ENCODE measurements at regions not wholly inside any gene's neighbourhood (a gene's known extent, or its start where the extent isn't known, plus 50 kb on each side); places are given as distances from the start of the nearest gene placed in this dataset.
"Not testable (repeated sequence)": the region's sequence is repeated elsewhere in the genome, so short reads cannot be mapped to it uniquely, and the experiment has no call there.

DNA sequence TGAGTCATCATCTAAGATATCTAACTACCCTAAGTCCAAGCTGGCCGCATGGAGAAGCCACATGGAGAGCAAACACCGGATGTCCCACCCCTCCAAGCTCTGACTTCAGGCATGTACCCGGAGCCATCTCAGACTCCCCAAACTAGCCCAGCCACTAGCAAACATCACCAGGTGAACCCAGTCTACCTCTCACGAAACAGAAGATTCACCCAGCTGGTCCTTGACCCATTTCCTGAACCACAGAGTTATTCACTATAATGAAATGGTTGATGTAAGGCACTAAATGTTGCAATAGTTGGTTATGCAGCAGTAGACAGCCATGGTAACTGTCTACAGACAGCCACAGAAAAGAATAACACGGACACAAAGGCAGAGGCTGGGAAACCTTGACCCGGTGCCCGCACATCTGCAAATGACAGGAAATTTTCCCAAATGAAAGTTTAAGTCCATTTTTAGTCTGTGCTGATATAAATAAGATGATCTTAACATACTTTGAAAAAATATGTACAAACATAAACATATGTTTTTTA is 265.5 kb upstream of the ATP10A start:
- DNase-seq (ENCODE audit: low read depth): no peak

DNA sequence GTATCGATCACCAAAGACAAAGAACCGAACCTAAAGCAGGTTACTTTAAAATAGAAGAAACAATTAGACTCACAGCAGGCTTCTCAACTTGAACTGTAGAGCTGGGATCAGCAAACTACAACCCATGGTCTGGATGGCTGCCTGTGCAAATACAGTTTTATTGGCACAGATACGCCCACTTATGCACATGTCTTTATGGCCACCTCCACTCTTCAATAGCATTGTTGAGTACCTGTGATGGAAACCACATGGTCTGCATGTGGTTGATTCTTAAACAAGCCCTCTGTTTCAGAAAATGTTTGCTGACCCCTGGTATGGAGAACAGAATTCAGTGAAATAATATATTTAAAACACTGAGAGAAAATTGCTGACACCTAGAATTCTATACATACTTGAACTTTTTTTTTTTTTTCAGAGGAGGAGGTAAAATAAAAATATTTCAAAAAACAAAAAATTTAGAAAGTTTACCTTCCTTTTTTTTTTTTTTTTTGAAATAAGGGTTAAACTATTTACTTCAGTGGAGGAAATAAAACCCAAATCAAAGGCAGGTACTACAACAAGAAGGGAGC is 263.8 kb upstream of the ATP10A start:
- DNase-seq (ENCODE audit: low read depth): no peak

DNA sequence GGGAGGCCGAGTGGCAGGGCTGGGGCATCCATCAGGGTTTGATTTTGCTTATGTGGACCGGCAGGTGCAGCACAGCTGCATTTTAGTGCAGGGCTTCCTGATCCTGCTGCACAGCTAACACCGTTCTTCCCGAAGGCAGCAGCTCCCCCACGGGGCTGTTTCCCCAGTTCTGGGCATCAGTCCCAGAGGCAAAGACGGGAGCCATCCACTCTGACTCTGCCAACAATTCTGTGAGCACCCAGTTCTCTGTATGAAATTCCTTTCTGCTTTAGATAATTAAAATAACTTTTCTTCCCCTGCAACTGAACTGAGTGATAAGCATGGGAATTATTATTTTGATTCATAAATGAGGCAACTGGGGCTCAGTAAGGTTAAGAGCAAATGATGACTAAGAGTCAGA is 262.9 kb upstream of the ATP10A start:
- DNase-seq (ENCODE audit: low read depth): no peak

DNA sequence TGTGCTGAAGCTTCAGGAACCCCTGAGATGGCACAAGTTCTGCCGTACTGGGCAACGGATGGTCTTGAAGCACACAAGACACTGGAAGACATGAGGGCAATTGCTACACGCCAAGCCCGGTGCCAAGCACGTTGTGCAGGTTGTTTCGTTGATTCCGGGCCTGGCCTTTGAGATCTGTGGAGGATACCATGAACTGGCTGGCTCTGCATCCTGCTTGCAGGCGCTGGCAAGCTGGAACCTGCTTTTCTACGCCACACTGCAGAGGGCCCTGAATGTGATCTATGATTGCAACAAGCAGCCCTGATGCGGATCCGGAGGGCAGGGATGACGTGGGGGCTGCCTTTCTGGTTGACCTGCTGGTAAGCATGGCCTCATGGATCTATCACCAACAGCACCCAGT is 262.5 kb upstream of the ATP10A start:
- DNase-seq (ENCODE audit: low read depth): no peak

DNA sequence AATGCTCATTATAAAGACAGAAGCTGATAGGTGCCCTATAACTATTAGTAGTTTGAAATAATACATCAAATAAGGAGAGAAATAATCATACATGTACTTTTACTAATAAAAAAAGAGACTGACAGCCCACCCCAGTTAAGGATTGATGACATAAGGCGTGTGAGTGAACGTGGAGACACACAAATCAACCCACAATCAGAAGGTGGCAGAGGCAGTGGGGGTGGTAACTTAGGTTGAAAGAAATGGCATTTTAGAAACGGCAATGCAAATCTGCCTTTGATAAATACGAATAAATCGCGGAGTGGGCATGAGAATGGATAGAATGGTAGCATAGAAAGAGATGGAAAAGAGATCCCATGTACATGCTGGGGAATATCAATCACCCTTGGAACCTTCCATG is 256.2 kb upstream of the ATP10A start:
- no peak for DNase-seq (ENCODE audit: low read depth)

DNA sequence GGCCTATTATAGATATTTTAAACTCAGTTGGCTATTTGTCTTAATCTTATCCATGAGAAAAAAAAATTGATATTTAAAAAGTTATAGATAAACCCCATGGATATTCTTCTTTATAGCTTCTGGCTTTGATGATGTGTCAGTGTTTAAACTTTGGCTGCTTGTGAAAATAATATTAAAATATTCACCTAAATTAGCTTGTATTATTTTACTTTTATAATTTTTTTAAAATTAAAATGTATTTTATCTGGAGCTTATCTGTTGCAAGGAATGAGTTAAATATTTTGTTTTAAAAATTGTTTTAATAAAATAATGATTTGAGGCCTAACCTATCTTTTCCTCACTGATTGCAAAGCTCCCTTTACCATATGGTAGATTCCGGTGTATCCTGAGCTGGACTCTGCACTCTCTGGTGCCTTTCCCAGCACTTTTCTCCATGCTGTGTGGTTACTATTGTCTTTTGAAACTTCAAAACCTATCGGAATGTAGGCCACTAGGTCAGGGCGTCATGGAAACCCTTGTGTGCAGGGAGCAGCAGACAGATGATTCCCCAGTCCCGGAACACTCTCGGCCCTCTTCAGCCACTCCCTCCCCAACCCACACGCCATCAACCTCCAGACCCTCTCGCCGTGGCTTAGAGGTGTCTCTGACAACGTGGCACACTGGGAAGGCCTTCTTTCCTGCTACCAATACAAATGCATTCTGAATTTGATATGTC is 252.3 kb upstream of the ATP10A start:
- DNase-seq (ENCODE audit: low read depth): no peak

DNA sequence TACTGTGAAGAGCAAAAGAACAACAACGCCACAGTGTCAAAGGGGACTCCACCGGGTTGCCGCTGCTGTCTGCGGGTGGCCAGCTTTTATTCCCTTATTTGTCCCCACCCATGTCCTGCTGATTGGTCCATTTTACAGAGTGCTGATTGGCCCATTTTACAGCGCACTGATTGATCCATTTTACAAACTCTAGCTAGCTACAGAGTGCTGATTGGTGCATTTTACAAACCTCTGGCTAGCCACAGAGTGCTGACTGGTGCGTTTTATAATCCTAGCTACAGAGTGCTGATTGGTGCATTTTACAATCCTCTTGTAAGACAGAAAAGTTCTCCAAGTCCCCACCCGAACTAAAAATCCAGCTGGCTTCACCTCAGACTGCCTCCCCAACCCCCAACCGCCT is 251.0 kb upstream of the ATP10A start:
- not testable (repeated sequence) for DNase-seq (ENCODE audit: low read depth)

DNA sequence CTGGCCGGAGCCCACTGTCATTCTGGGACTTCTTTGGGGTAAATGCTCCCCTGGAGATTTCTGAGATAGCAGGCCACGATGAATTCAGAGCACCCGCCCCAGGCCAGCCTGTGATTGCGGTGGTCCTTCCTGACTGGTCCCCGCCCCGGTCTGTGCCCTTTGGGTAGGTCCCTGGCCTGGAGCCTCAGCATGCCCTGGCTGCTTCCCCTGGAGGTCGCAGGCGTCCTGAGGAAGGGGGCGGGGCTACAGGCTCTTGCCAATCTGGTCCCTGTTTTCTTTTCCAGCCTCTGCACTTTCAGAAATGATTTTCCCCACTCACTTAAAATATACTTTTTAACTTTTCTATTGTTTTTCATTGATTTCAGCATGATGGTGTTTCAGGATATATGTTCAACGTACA is 250.2 kb upstream of the ATP10A start:
- DNase-seq (ENCODE audit: low read depth): no peak

DNA sequence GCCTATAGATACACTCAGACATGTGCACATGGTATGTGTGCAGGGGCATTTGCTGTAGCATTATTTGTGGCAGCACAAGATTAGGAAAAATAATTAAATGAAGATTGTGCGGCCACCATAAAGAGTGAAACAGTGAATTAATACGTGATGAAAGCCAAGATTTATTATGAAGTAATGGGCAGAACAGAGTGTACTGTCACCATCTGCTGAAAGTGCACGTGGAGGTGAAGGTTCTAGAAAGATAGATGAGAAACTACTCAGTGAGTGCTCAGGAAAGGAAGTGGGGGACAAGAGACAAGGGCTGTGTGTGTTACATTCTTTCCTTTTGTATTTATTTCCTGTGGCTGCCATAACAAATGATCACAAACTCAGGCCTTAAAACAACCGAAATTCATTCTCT is 246.1 kb upstream of the ATP10A start:
- no peak for DNase-seq (ENCODE audit: low read depth)

DNA sequence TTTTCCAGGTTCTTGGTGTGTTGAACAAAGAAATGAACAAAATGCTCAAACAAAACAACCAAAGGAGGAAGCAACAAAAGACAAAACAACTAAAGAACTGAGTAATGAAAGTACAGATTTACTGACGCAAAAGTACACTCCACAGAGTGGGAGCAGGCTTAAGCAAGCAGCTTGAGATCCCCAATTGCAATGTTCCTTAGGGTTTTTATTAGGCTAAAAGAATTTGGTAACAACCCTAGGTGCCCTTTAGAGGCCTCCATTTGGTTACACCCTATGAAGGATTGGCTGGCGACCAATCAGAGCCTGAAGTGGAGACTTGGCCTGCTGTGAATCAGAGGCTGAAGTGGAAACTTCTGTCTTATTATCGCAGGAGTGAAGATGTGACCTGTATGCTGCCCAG is 243.4 kb upstream of the ATP10A start:
- no peak for DNase-seq (ENCODE audit: low read depth)

DNA sequence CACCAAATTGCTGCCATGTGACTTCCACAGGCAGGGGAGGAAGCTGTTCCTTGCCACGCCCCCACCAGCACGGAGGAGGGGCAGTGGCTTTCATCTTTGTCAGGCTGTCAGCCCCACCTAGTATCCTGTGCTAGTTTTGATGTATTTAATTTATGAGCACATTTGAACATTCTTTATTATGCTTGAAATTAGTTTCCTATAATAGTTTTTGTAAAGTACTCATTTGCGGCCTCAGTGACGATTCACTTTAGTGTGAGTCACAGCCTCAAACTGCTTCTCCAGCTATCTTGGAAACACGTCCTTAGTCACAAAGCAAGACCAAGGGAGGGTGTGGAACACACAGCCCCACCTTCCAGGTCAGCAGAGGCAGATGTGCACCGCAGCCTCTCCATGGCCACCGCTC is 239.9 kb upstream of the ATP10A start:
- no peak for DNase-seq (ENCODE audit: low read depth)

DNA sequence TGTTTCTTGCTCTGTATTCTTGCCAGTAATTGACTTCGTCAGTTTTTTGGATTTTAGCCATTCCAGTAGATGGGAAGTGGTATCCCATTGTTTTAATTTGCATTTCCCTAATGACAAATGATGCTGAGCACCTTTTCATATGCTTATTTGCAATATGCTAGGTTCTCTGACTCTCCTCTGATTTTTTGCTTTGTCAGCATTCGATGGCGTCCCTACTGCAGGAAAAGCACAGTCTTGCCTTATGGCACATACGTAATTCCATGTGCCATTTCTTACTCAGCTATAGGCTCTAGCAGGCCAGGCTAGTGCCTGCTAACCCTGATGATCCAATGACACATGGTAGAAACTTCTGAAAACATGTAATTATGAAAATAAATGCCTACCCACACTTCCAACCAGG is 239.2 kb upstream of the ATP10A start:
- no peak for DNase-seq (ENCODE audit: low read depth)

DNA sequence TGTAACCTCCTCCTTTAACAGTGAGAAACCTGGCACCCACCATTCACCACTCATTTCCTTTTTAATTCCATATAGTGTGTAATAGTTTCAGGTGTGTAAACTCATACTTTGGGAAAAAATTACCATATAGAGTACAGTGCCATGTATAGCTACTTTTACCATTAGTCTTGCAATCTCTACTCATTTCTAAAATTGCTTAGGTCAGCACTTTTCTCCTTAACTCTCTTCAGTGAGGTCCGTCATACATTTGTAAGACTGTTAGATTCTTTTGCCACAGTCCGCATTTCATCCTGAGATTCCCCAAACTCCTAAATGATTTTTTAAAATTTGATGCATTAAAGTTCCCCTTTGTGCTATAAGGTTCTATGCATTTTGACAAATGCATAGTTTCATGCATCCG is 238.3 kb upstream of the ATP10A start:
- DNase-seq (ENCODE audit: low read depth): no peak

DNA sequence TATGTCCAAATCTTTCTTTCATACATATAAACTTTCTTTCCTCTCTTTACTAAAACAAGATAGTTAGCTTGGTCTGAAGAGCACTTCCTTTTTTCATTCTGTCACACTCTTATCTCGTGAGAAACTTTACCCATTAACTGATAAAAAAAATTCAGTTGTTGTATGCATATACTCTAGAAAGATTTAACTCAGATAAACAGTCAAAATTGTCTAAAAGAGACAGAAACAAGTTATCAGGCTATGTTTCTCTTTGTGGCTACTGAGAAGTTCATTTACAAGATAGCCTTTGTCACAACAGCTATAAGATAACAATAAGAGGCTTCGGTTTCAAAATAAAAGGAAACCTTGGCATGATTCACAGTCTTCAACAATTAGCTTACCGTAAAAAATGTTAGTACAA is 235.7 kb upstream of the ATP10A start:
- no peak for DNase-seq (ENCODE audit: low read depth)

DNA sequence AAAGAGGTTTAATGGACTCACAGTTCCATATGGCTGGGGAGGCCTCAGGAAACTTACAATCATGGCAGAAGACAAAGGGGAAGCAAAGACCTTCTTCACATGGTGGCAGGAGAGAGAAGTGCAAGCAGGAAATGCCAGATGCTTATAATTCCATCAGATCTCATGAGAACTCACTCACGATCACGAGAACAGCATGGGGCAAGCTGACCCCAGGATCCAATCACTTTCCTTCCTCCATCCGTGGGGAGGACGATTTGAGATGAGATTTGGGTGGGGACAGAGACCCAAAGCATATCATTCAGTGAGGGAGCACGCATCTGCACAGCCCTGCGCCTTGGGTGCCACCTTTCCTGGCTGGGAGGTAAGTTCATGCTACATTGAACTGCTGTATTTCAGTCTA is 234.1 kb upstream of the ATP10A start:
- DNase-seq (ENCODE audit: low read depth): no peak

DNA sequence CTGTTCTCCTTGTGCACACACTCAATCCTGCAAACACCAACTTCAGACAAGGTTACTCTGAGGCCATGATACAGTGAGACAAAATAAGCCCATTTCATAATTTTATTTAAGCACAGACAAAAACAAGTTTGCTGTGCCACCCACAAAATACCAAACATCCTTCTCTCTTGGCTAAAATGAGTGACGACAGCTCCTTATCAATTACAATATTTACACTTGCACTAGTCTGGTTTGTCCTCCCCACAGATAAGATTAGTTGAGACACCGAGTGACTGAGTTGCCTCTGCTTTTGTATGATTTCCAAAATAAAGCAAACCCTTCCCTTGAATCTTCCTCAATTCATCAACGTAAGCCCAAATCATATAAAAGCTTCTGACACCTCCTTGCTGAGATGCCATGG is 233.5 kb upstream of the ATP10A start:
- DNase-seq (ENCODE audit: low read depth): no peak

DNA sequence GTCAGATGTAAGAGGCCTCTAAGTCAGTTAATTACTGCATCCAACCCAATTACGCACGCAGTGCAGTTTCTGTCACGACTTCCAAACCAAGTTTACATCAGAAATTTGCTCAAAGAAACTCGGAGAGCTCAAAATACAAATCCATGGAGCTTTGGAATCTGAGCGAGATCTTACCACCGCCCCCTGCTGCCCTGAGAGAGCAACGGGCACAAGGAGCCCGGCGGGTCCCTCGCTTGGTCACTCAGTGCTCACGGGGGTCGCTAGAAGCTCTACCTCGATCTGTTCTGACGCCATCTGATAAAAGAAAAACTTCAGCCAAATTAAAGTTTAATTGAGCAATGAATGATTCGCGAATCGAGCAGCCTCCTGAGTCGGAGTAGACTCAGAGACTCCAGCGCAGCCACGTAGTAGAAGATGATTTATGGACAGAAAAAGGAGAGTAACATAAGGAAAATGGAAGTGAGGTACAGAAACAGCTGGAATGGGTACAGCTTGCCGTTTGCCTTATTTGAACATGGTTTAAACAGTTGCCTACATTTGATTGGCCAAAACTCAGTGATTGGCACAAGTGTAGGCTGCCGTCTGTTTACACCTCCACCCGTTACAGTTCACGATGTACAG is 232.7 kb upstream of the ATP10A start:
- no peak for DNase-seq (ENCODE audit: low read depth)

DNA sequence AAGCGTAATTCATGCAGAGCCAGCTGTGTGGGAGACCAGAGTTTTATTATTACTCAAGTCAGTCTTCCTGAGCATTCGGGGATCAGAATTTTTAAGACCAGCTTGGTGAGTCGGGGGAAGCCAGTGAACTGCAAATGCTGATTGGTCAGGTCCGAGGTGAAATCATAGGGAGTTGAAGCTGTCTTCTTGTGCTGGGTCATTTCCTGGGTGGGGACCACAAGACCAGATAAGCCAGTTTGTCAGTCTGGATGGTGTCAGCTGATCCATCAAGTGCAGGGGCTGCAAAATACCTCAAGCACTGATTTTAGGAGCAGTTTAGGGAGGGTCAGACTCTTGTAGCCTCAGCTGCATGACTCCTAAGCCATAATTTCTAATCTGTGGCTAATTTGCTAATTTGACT is 228.1 kb upstream of the ATP10A start:
- no peak for DNase-seq (ENCODE audit: low read depth)

DNA sequence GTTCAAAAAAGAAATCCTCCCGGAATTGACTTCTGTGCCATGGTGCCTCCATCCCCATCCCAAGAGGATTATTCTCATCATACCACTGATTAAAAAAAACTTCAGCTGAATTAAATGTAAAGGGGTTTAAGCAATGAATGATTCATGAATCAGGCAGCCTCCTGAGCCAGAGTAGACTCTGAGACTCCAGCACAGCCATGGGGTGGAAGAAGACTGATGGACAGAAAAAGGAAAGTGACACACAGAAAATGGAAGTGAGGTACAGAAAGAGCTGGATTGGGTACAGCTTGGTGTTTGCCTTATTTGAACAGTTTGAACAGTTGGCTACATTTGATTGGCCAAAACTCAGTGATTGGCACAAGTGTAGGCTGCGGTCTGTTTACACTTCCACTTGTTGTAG is 224.8 kb upstream of the ATP10A start:
- no peak for DNase-seq (ENCODE audit: low read depth)

DNA sequence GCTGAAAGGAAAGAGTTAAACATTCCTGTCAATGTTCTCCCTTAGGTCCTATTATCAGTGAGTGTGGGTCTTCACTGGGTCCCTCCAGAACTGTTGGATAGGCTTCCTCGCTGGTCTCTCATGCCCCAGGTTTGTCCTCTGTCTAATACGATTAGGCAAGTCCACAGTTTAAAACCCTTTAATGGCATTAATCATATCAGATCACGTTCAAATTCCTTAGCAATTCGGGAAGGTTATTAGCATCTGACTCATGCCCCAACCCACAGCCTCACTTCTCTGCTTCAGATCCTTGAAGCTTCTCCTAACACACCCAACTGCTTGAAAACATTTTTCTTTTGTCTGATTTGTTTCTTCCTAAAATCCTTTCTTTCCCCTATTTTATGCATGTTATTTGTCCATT is 224.3 kb upstream of the ATP10A start:
- peak; percentile 8 for DNase-seq (ENCODE audit: low read depth)

DNA sequence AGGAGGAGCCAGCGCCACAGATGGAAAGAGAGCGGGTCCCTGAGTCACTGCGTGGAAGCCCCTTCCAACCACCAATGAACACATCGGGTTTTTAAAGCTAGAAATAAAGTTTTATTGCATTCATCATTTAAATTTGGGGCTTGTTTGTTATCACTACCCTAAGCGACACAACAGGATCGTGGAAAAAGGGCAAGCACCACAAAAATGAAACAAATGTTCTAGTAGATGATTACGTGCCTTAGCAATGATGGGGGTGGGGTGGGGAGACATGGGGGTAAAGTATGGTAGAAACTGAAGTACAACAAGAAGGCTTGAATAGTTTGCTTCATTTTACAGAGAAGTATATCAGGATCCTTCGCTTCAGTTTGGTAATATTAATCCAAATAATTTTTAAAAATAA is 221.6 kb upstream of the ATP10A start:
- no peak for DNase-seq (ENCODE audit: low read depth)

DNA sequence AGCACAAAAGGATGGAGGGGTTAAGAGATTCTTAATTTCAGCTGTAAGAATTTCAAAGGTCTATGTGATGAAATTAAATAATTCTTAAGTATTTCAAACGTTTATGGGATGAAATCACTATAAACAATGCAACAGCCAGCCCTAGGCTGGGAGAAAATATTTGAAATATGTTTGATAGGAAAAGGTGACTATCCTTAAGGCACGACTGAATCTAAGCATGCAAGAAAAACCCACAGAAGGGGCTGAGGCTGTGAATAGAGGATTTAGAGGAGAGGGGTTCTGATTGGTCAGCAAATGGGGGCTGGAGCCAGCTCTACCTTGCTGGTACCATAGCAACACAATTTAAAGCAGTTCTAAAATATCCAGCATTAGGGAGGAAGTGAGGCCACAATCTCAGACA is 220.8 kb upstream of the ATP10A start:
- DNase-seq (ENCODE audit: low read depth): no peak

DNA sequence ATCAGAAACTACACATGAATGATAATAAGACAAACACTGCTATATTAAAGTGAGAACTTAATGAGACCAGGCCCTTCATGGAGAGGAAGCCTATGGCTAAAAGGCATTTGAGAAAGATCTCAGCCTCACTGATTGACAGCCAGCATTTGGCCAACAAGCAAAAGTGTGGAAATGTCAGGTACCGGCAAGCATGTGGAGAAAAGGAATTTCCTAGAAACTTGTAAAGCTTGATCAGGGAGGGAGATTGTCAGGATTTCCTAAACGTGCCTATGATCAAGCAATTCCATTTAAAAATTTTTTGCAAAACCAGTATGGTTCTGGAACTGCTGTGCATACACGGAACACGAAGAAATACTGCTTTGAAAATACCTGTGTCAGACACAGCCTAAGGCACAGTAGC is 220.3 kb upstream of the ATP10A start:
- DNase-seq (ENCODE audit: low read depth): no peak

All from myocyte (in vitro differentiated cells).